Kidney (tissue), 13 donors: ENCODE measurements at regions not wholly inside any gene's neighbourhood (a gene's known extent, or its start where the extent isn't known, plus 50 kb on each side); places are given as distances from the start of the nearest gene placed in this dataset.
"Not testable (repeated sequence)": the region's sequence is repeated elsewhere in the genome, so short reads cannot be mapped to it uniquely, and the experiment has no call there.

Source experiments
- DNase-seq, 5 donors: peaks; one replicate each; pipeline ENCODE4 v3.0.0-alpha.2; 2013 to 2020
- FAIRE-seq: peaks from 2 replicates; lab custom pipeline; 2012; peaks lifted over from hg19 to GRCh38; lab: Jason Lieb, UNC
- H3K27ac ChIP-seq, 2 donors: one replicate each; pipeline ENCODE4 v1.7.0; 2013; ENCODE audit warnings: low read depth in 2 of 2, low read length in 2 of 2, inconsistent platforms in 1 of 2
- H3K27me3 ChIP-seq: one replicate; pipeline ENCODE4 v1.7.1; 2013; ENCODE audit warnings: low read length, inconsistent platforms; ENCODE audit not compliant: control insufficient read depth, insufficient read depth
- H3K36me3 ChIP-seq, 3 donors: one replicate each; pipeline versions ENCODE4 v1.7.0 to v1.7.1; 2013; ENCODE audit warnings: low read length in 3 of 3, control low read depth in 1 of 3, inconsistent platforms in 1 of 3; ENCODE audit not compliant: insufficient read depth in 3 of 3, control insufficient read depth in 2 of 3
- H3K4me1 ChIP-seq, 3 donors: one replicate each; pipeline versions ENCODE4 v1.7.0 to v1.7.1; 2013; ENCODE audit warnings: low read length in 3 of 3, inconsistent platforms in 1 of 3, low read depth in 1 of 3; ENCODE audit not compliant: control insufficient read depth in 2 of 3, insufficient read depth in 2 of 3
- H3K4me3 ChIP-seq, 3 donors: one replicate each; pipeline versions ENCODE4 v1.7.0 to v1.8.1; 2013; ENCODE audit warnings: low read length in 3 of 3, control low read depth in 1 of 3, inconsistent platforms in 1 of 3
- H3K9ac ChIP-seq, 3 donors: one replicate each; pipeline versions ENCODE4 v1.7.0 to v1.7.1; 2013; ENCODE audit warnings: low read length in 3 of 3, control low read depth in 1 of 3, inconsistent platforms in 1 of 3
- H3K9me3 ChIP-seq, 3 donors: one replicate each; pipeline versions ENCODE4 v1.7.0 to v1.7.1; 2013; ENCODE audit warnings: low read length in 3 of 3, control low read depth in 1 of 3, inconsistent platforms in 1 of 3; ENCODE audit not compliant: control insufficient read depth in 2 of 3, insufficient read depth in 1 of 3
- CTCF ChIP-seq: IDR thresholded peaks from 3 replicates; pipeline ENCODE4 v1.5.1; 2012; ENCODE audit warnings: mild to moderate bottlenecking, moderate library complexity, borderline replicate concordance; ENCODE audit not compliant: insufficient read depth; ENCODE audit errors: extremely low read depth
- intact Hi-C: fragments of 100-400 bp; cut with DNase I; formaldehyde crosslinking; loops from one replicate; pipeline ENCODE4 v1.11.1; 2022
- donor health status: control.
- donor health status: control.
- donor health status: control.
- donor health status: control.
- donor health status: control.
- donor health status: DM: yes; HTN: yes; CAD: no.
- donor health status: Normal renal cell carcinoma (clear cell type).

GRCh38 chr1:148367596-148367995 lies 115.5 kb downstream of the PPIAL4G start:
- H3K27me3 ChIP-seq = peaks cover 3% of the 10 kb centered on the region
- H3K9ac ChIP-seq = no peak overlapping the region
- no peaks in the 10 kb centered on the region for H3K36me3 ChIP-seq
- no peak overlapping the region for H3K27ac ChIP-seq
- intact Hi-C loops = no loop called here
- no peak overlapping the region for H3K4me3 ChIP-seq
- no peak for DNase-seq
- no peaks in the 10 kb centered on the region for H3K9me3 ChIP-seq
- H3K4me1 ChIP-seq = no peaks in the 10 kb centered on the region
- TF ChIP-seq CTCF = no peak
- no peak for FAIRE-seq

GRCh38 chr1:148366136-148366753 lies 116.9 kb downstream of the PPIAL4G start:
- DNase-seq, H3K9ac ChIP-seq, FAIRE-seq, H3K27ac ChIP-seq, H3K4me1 ChIP-seq, H3K9me3 ChIP-seq, intact Hi-C loops, H3K36me3 ChIP-seq, H3K27me3 ChIP-seq, H3K4me3 ChIP-seq: not testable (repeated sequence)

GRCh38 chr1:148365151-148365550 lies 118.0 kb downstream of the PPIAL4G start:
- H3K4me1 ChIP-seq, FAIRE-seq, intact Hi-C loops, H3K4me3 ChIP-seq, DNase-seq, H3K27ac ChIP-seq, H3K9me3 ChIP-seq, H3K27me3 ChIP-seq, H3K9ac ChIP-seq, H3K36me3 ChIP-seq: not testable (repeated sequence)

- H3K27ac ChIP-seq, H3K4me1 ChIP-seq, H3K9me3 ChIP-seq, H3K4me3 ChIP-seq, intact Hi-C loops, FAIRE-seq, H3K36me3 ChIP-seq, DNase-seq, H3K27me3 ChIP-seq, H3K9ac ChIP-seq: not testable (repeated sequence)
Observed at GRCh38 chr1:148363979-148364378, 119.1 kb downstream of the PPIAL4G start.

GRCh38 chr1:148363439-148363810 lies 119.7 kb downstream of the PPIAL4G start:
- Histone ChIP-seq H3K27me3 (peaks cover 5% of the 10 kb centered on the region), H3K9ac (no peak overlapping the region), H3K4me1 (peaks cover 0 to 4% (median 3%) of the 10 kb centered on the region in 3 donors), H3K4me3 (no peak overlapping the region), H3K9me3 (no peaks in the 10 kb centered on the region), H3K36me3 (no peaks in the 10 kb centered on the region), H3K27ac (no peak overlapping the region)
- no peak for DNase-seq
- no peak for TF ChIP-seq CTCF
- intact Hi-C loops = no loop called here
- no peak for FAIRE-seq
